Cardiac fibroblast (primary cell): ENCODE measurements at regions not wholly inside any gene's neighbourhood (a gene's known extent, or its start where the extent isn't known, plus 50 kb on each side); places are given as distances from the start of the nearest gene placed in this dataset.

Experiments
- DNase-seq, 2 donors: peaks; one replicate each; pipeline versions ENCODE4 v3.0.0 to v3.0.0-alpha.2; 2010; ENCODE audit warnings: low read depth in 2 of 2
- H3K4me3 ChIP-seq, 2 donors: replicated peaks in 1 of 2; 1 replicate in 1 of 2; 2 replicates in 1 of 2; pipeline ENCODE4 v1.5.1; 2011; ENCODE audit warnings: low read depth in 2 of 2, low read length in 2 of 2, mild to moderate bottlenecking in 2 of 2, moderate library complexity in 1 of 2
- CTCF ChIP-seq: IDR thresholded peaks from one replicate; pipeline ENCODE4 v1.5.1; 2011; ENCODE audit warnings: low read depth, mild to moderate bottlenecking, low read length, inconsistent platforms

- DNase-seq, result no peak
- H3K4me3 ChIP-seq, result no peak overlapping the region
- TF ChIP-seq CTCF, result no peak
Observed at GRCh38 chr2:139867601-139868226, 1087.5 kb upstream of the NXPH2 start.

DNA sequence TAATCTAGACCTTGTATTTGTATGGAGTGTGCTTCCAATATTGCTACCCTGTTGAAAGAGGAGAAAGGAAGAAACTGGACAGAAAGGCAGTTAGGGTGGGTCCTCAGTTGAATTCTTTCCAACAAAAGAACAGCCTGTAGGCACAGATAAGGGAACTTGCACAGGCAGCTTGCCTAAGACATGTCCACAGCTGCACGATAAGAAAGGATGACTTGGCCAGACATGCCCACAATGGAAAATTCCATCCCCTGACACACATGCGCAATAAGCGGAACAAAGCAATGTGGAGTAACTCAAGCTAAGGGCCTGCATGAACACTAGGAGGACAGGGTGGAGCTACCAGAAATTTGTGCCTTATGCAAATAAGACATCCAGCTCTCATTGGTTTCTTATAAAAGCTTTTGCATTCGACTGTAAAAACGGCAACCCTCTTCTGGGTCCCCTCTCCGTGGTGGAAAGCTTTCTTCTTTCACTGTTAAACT lies 1084.7 kb upstream of the NXPH2 start:
- no peak overlapping the region for H3K4me3 ChIP-seq
- peak in 1 of 2 donors; percentile 65 for DNase-seq
- TF ChIP-seq CTCF, result no peak

- no peak overlapping the region for H3K4me3 ChIP-seq
- no peak for DNase-seq
- no peak for TF ChIP-seq CTCF
Observed at GRCh38 chr2:139854769-139855483, 1074.7 kb upstream of the NXPH2 start.

- TF ChIP-seq CTCF, result no peak
- no peak overlapping the region for H3K4me3 ChIP-seq
- no peak for DNase-seq
Observed at GRCh38 chr2:139850254-139850890, 1070.2 kb upstream of the NXPH2 start.

DNA sequence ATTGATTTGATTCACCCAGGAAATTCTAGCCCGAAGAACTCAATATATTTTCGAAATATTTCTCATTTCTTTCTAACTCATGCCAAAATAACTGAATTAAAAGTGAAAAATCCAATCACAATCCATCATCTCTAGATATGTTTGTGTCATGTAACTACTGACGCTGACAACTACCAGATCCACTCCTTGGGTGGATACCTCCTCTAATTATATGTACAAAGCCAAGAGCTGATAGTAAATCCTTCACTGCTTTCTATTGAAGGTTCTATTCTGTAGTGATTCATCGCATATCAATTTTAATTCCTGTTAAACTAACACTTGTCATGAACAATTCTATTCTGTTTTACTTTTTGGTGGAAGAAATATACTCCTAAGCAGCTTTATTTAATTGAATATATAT lies 1056.6 kb upstream of the NXPH2 start:
- no peak for DNase-seq
- no peak overlapping the region for H3K4me3 ChIP-seq
- no peak for TF ChIP-seq CTCF

DNA sequence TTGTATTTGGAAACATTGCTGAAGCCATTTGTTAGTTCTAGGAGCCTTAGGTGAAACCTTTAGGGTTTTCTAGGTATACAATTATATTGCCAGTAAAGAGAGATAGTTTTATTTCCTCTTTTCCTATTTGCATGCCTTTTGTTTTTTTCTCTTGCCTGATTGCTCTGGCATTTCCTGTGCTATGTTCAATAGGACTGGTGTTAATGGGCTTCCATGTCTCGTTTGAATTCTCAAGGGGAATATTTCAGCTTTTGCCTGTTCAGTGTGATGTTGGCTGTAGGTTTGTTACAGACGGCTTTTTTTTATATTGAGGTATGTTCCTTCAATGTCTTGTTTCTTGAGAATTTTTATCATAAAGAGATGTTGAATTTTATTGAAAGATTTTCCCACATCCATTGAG lies 1054.9 kb upstream of the NXPH2 start:
- no peak for DNase-seq
- no peak for TF ChIP-seq CTCF
- H3K4me3 ChIP-seq, result no peak overlapping the region
